GM18498 (cell line): ENCODE measurements at regions not wholly inside any gene's neighbourhood (a gene's known extent, or its start where the extent isn't known, plus 50 kb on each side); places are given as distances from the start of the nearest gene placed in this dataset.

Experiments
- ATAC-seq: cut with Tn5 transposase; IDR thresholded peaks from one replicate; pipeline ENCODE4 v1.9.1; 2021; ENCODE audit warnings: mild to moderate bottlenecking, moderate library complexity; ENCODE audit not compliant: unreplicated experiment

GRCh38 chr2:14536976-14537375 lies 95.5 kb upstream of the LRATD1 start:
- ATAC-seq = no peak

GRCh38 chr2:14540015-14540414 lies 92.5 kb upstream of the LRATD1 start:
- ATAC-seq = no peak

- no peak for ATAC-seq
These were observed 89.2 kb upstream of the LRATD1 start for GRCh38 chr2:14543284-14543683.

GRCh38 chr2:14544247-14544646 lies 88.3 kb upstream of the LRATD1 start:
- no peak for ATAC-seq

- ATAC-seq = no peak
These were observed 84.7 kb upstream of the LRATD1 start for GRCh38 chr2:14547830-14548229.

- no peak for ATAC-seq
These were observed 81.9 kb upstream of the LRATD1 start for GRCh38 chr2:14550658-14551057.

- ATAC-seq = no peak
These were observed 81.4 kb upstream of the LRATD1 start for GRCh38 chr2:14551069-14551468.

GRCh38 chr2:14552286-14552685 lies 80.2 kb upstream of the LRATD1 start:
- ATAC-seq = no peak

GRCh38 chr2:14552818-14553217 lies 79.7 kb upstream of the LRATD1 start:
- no peak for ATAC-seq

GRCh38 chr2:14554849-14555545 lies 77.5 kb upstream of the LRATD1 start:
- ATAC-seq = no peak

GRCh38 chr2:14557111-14557510 lies 75.4 kb upstream of the LRATD1 start:
- no peak for ATAC-seq

- ATAC-seq = no peak
These were observed 74.6 kb upstream of the LRATD1 start for GRCh38 chr2:14557916-14558315.

GRCh38 chr2:14558335-14558919 lies 74.1 kb upstream of the LRATD1 start:
- no peak for ATAC-seq

GRCh38 chr2:14560716-14561115 lies 71.8 kb upstream of the LRATD1 start:
- ATAC-seq = no peak

- ATAC-seq = no peak
These were observed 69.2 kb upstream of the LRATD1 start for GRCh38 chr2:14563324-14563723.

GRCh38 chr2:14565666-14566065 lies 66.9 kb upstream of the LRATD1 start:
- no peak for ATAC-seq

- ATAC-seq = no peak
These were observed 65.0 kb upstream of the LRATD1 start for GRCh38 chr2:14567561-14567960.

GRCh38 chr2:14569294-14569693 lies 63.2 kb upstream of the LRATD1 start:
- no peak for ATAC-seq

GRCh38 chr2:14572633-14573032 lies 59.9 kb upstream of the LRATD1 start:
- ATAC-seq = no peak

GRCh38 chr2:14577843-14578242 lies 54.7 kb upstream of the LRATD1 start:
- no peak for ATAC-seq
